ENCODE measurements at regions not wholly inside any gene's neighbourhood (a gene's known extent, or its start where the extent isn't known, plus 50 kb on each side); places are given as distances from the start of the nearest gene placed in this dataset.

- no peak for TF ChIP-seq ZMIZ1 (IDR thresholded peaks at IDR 0.05; ENCODE audit: low read depth in 2 of 2, low read length in 2 of 2)
- TF ChIP-seq COPS2 (conservative IDR thresholded peaks at IDR 0.05), result no peak
- TF ChIP-seq U2AF2 (optimal IDR thresholded peaks at IDR 0.05; ENCODE audit: low read depth, low read length), result no peak
- no peak for TF ChIP-seq FOXJ3 (CRISPR knock-in tag; IDR thresholded peaks at IDR 0.05)
- no peak for TF ChIP-seq ZKSCAN1 (IDR thresholded peaks at IDR 0.05; ENCODE audit: low read depth, low read length)
These were observed 56.7 kb downstream of the MID1IP1 start (continued) for GRCh38 chrX:38857736-38858523.

GRCh38 chrX:38859602-38860001 is 58.3 kb downstream of the MID1IP1 start:
- H3K36me3 ChIP-seq (ENCODE audit: control insufficient read depth, insufficient read depth, low read length), result no peaks in the 10 kb centered on the region
- ATAC-seq, result no peak
- ChIA-PET CTCF (ENCODE audit: low intra/inter-chr PET ratio) (no interaction called here), POLR2A (interaction anchor here (1.0 kb wide), 1 partner anchor 9 kb away, joined by 3 read pairs; no protein-coding TSS in a partner anchor)
- no peak overlapping the region for H3K4me3 ChIP-seq
- no peaks in the 10 kb centered on the region for H3K9me1 ChIP-seq (ENCODE audit: control insufficient read depth, insufficient read depth, low read length)
- no peaks in the 10 kb centered on the region for H3K9me3 ChIP-seq (replicated peaks; ENCODE audit: control insufficient read depth, insufficient read depth, low read depth, low read length)
- H3K4me1 ChIP-seq (replicated peaks in 1 of 2; ENCODE audit: control insufficient read depth in 2 of 2, insufficient read depth in 2 of 2, low read length in 2 of 2), result peaks cover 0 to 15% of the 10 kb centered on the region in 2 experiments; a peak in 3 of 5 replicates
- H3K79me2 ChIP-seq (ENCODE audit: control insufficient read depth, insufficient read depth, low read length), result no peaks in the 10 kb centered on the region
- no peaks in the 10 kb centered on the region; a peak in 1 of 5 replicates for H3K27me3 ChIP-seq (ENCODE audit: control insufficient read depth in 2 of 2, insufficient read depth in 2 of 2, low read length in 2 of 2)
- no TSS peak for BruUV-seq (replicated peaks)
- no peaks in the 10 kb centered on the region for H4K20me1 ChIP-seq (replicated peaks; ENCODE audit: control insufficient read depth, insufficient read depth, low read length)
- H3K27ac ChIP-seq (ENCODE audit: extremely low read depth, low read depth, low read length), result no peak overlapping the region
- FAIRE-seq, result no peak
- in situ Hi-C loops (cut with MboI), result no loop called here
- TF ChIP-seq TCF3 (CRISPR knock-in tag; IDR thresholded peaks at IDR 0.05) (no peak), HEY1 (CRISPR knock-in tag; IDR thresholded peaks at IDR 0.05; ENCODE audit: borderline replicate concordance) (no peak), FOXJ2 (tag; IDR thresholded peaks at IDR 0.05) (no peak), HDAC6 (IDR thresholded peaks at IDR 0.05; ENCODE audit: low read depth, low read length) (no peak), MTA2 (IDR thresholded peaks at IDR 0.05; ENCODE audit: low read depth) (no peak), MAX (CRISPR knock-in tag; IDR thresholded peaks at IDR 0.05) (no peak), NEUROD1 (IDR thresholded peaks at IDR 0.05; ENCODE audit: borderline replicate concordance, low read depth, low read length, partially characterized antibody) (no peak), LARP7 (IDR thresholded peaks at IDR 0.05) (no peak)
- H3K4me2 ChIP-seq (ENCODE audit: insufficient read depth, low read length), result no peak overlapping the region
- no peak overlapping the region for H3K9ac ChIP-seq (ENCODE audit: insufficient read depth in 1 of 2, low read depth in 2 of 2, low read length in 2 of 2)
- DNase-seq (ENCODE audit: extremely low read depth in 1 of 4, low spot score in 3 of 4), result no peak
- H2AFZ ChIP-seq (ENCODE audit: low read depth, low read length), result no peak overlapping the region
- intact Hi-C loops (cut with micrococcal nuclease), result no loop called here
